HCT116 (cell line): ENCODE measurements at regions not wholly inside any gene's neighbourhood (a gene's known extent, or its start where the extent isn't known, plus 50 kb on each side); places are given as distances from the start of the nearest gene placed in this dataset.

ENCODE experiments used
- ATAC-seq: fragments of 200-7000 bp; cut with Tn5 transposase; 2 replicates; pipeline ENCODE4 v1.9.1; 2020; ENCODE audit warnings: mild to moderate bottlenecking, moderate library complexity
- BruUV-seq: library from RNA; stranded (reverse); fragments of 400-500 nt; replicated peaks from 2 replicates; lab custom pipeline; 2021; lab: Mats Ljungman, UMichigan
- CTCF ChIA-PET: fragments of 300-600 bp; sonication (Branson Sonifier 250); formaldehyde crosslinking; loops from one replicate; lab custom pipeline; 2021; ENCODE audit warnings: antibody characterized with exemption; lab: Charles Lee
- POLR2A ChIA-PET: fragments of 300-600, 350-600 bp; sonication (Branson Sonifier 250); formaldehyde crosslinking; loops from one replicate; lab custom pipeline; 2021; ENCODE audit warnings: antibody characterized with exemption; lab: Charles Lee
- RAD21 ChIA-PET, 2 experiments: fragments of 300-600 bp; sonication (Branson Sonifier 250); formaldehyde crosslinking; loops; one replicate each; lab custom pipeline; 2023; ENCODE audit warnings: low total read pairs in 2 of 2; ENCODE audit not compliant: uncharacterized antibody in 2 of 2, unreplicated experiment in 2 of 2, low non-redundant PET in 1 of 2; lab: Charles Lee
- DNase-seq: peaks from one replicate; pipeline ENCODE4 v3.0.0-alpha.2; 2010; ENCODE audit warnings: low read depth, low spot score
- H2AFZ ChIP-seq: fragments of 200-600 bp; shearing (Covaris generic), sonication (generic); 2 replicates; pipeline ENCODE4 v1.6.1; 2017; ENCODE audit warnings: low read depth, mixed run types, mixed read lengths, antibody characterized with exemption, low read length; ENCODE audit not compliant: poor library complexity, severe bottlenecking
- H3K27ac ChIP-seq: 2 replicates; pipeline ENCODE4 v1.5.1; 2012; ENCODE audit warnings: low read depth, low read length
- H3K27me3 ChIP-seq: fragments of 200-600 bp; sonication (generic); 2 replicates; pipeline ENCODE4 v1.6.1; 2016; ENCODE audit warnings: mixed run types, low read length, mixed read lengths; ENCODE audit not compliant: insufficient read depth
- H3K36me3 ChIP-seq, 2 experiments: fragments of 200-500 bp in 1 of 2; fragments of 200-600 bp in 1 of 2; sonication (Bioruptor generic) in 1 of 2; sonication (generic) in 1 of 2; 2 replicates each; pipeline versions ENCODE4 v1.5.1 to v1.6.1; 2014 to 2016; ENCODE audit warnings: low read length in 2 of 2, inconsistent platforms in 1 of 2, mixed read lengths in 1 of 2, mixed run types in 1 of 2; ENCODE audit not compliant: insufficient read depth in 2 of 2, control insufficient read depth in 1 of 2
- H3K4me1 ChIP-seq, 2 experiments: fragments of 200-600 bp in 1 of 2; sonication (generic) in 1 of 2; 2 replicates each; pipeline versions ENCODE4 v1.5.1 to v1.6.1; 2012 to 2017; ENCODE audit warnings: low read length in 2 of 2, inconsistent platforms in 1 of 2, mild to moderate bottlenecking in 1 of 2, mixed read lengths in 1 of 2, mixed run types in 1 of 2, moderate library complexity in 1 of 2; ENCODE audit not compliant: insufficient read depth in 2 of 2, control insufficient read depth in 1 of 2
- H3K4me2 ChIP-seq: fragments of 200-600 bp; sonication (generic); 2 replicates; pipeline ENCODE4 v1.6.1; 2017; ENCODE audit warnings: mixed run types, low read length, mixed read lengths
- H3K4me3 ChIP-seq, 2 experiments: fragments of 200-600 bp in 1 of 2; sonication (generic) in 1 of 2; replicated peaks in 1 of 2; 2 replicates each; pipeline ENCODE4 v1.5.1; 2011 to 2016; ENCODE audit warnings: low read length in 2 of 2, control low read depth in 1 of 2, low read depth in 1 of 2, mild to moderate bottlenecking in 1 of 2, mixed read lengths in 1 of 2, mixed run types in 1 of 2
- H3K79me2 ChIP-seq: fragments of 200-600 bp; sonication (generic); 2 replicates; pipeline ENCODE4 v1.6.1; 2017; ENCODE audit warnings: mild to moderate bottlenecking, mixed run types, low read length, moderate library complexity, mixed read lengths; ENCODE audit not compliant: insufficient read depth
- H3K9ac ChIP-seq: fragments of 200-600 bp; sonication (generic); 2 replicates; pipeline ENCODE4 v1.6.1; 2016; ENCODE audit warnings: low read length, mixed read lengths
- H3K9me2 ChIP-seq: fragments of 200-600 bp; sonication (generic), shearing (Covaris generic); 2 replicates; pipeline ENCODE4 v1.6.1; 2017; ENCODE audit warnings: mixed run types, mild to moderate bottlenecking, moderate library complexity; ENCODE audit not compliant: insufficient read depth
- H3K9me3 ChIP-seq, 2 experiments: fragments of 200-500 bp in 1 of 2; fragments of 200-600 bp in 1 of 2; sonication (Bioruptor generic) in 1 of 2; sonication (generic) in 1 of 2; 2 replicates each; pipeline ENCODE4 v1.6.1; 2014 to 2017; ENCODE audit warnings: low read length in 2 of 2, mixed read lengths in 2 of 2, inconsistent platforms in 1 of 2, low read depth in 1 of 2, mild to moderate bottlenecking in 1 of 2, mixed run types in 1 of 2, moderate library complexity in 1 of 2; ENCODE audit not compliant: control insufficient read depth in 1 of 2, insufficient read depth in 1 of 2
- H4K20me1 ChIP-seq: fragments of 200-600 bp; sonication (generic), shearing (Covaris generic); 2 replicates; pipeline ENCODE4 v1.6.1; 2017; ENCODE audit warnings: mixed run types, mild to moderate bottlenecking, moderate library complexity; ENCODE audit not compliant: insufficient read depth
- CBX3 ChIP-seq: IDR thresholded peaks from 2 replicates; pipeline ENCODE4 v1.6.1; 2012; ENCODE audit warnings: low read depth
- EGR1 ChIP-seq: IDR thresholded peaks from 2 replicates; pipeline ENCODE4 v1.6.1; 2012; ENCODE audit warnings: low read depth
- EZH2phosphoT487 ChIP-seq: fragments of 200-600 bp; IDR thresholded peaks from 2 replicates; pipeline ENCODE4 v1.6.1; 2018; ENCODE audit warnings: antibody characterized with exemption, borderline replicate concordance
- JUND ChIP-seq: IDR thresholded peaks from 2 replicates; pipeline ENCODE4 v1.6.1; 2012
- SRF ChIP-seq: IDR thresholded peaks from 2 replicates; pipeline ENCODE4 v1.6.1; 2012; ENCODE audit warnings: low read depth
- TCF7L2 ChIP-seq: IDR thresholded peaks from 2 replicates; pipeline ENCODE4 v1.7.0; 2011; ENCODE audit warnings: borderline replicate concordance, inconsistent platforms; ENCODE audit not compliant: insufficient read depth, insufficient read length; ENCODE audit errors: extremely low read depth
- YY1 ChIP-seq: IDR thresholded peaks from 2 replicates; pipeline ENCODE4 v1.6.1; 2011; ENCODE audit warnings: low read length, low read depth, moderate library complexity, mild to moderate bottlenecking; ENCODE audit not compliant: insufficient replicate concordance; ENCODE audit errors: extremely low read depth
- intact Hi-C: fragments of 100-400 bp; cut with micrococcal nuclease; formaldehyde crosslinking; loops from 2 replicates; pipeline ENCODE4 v1.10.0; 2022
- TF ChIP-seq, protein P1 (sequence below): IDR thresholded peaks from 2 replicates; pipeline ENCODE4 v1.6.1; 2011; ENCODE audit warnings: mild to moderate bottlenecking, low read length, moderate library complexity; ENCODE audit not compliant: insufficient replicate concordance; ENCODE audit errors: extremely low read depth
- TF ChIP-seq, protein P2 (sequence below), 3 experiments: fragments of 200-600 bp in 1 of 3; sonication (generic) in 1 of 3; IDR thresholded peaks in 2 of 3; conservative IDR thresholded peaks in 1 of 3; 2 replicates each; pipeline ENCODE4 v1.5.1; 2012 to 2017; ENCODE audit warnings: low read depth in 2 of 3, low read length in 2 of 3, antibody characterized with exemption in 1 of 3, borderline replicate concordance in 1 of 3, control low read depth in 1 of 3, mild to moderate bottlenecking in 1 of 3, mixed read lengths in 1 of 3, mixed run types in 1 of 3, moderate library complexity in 1 of 3; ENCODE audit not compliant: insufficient read depth in 1 of 3

DNA sequence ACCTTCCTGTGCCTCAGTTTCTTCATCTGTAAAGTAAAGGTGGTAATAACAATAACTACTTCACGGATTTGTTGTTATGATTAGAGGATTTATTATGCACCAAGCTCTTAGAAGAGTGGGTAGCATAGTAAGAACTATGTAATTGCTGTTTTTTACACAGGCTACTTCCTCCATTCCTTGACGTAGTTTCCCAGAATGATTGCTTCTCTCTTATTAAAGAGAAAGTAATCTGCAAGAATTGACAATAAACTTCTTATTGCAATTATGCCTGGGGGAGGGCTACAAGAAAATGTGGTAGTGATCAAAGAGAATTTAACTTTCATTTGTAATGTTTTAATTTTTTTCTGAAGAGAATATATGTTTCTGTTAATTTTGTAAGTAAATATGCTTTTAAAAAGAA is 238.7 kb downstream of the GASK1B start:
- H3K4me2 ChIP-seq = no peak overlapping the region
- no peaks in the 10 kb centered on the region for H3K9me3 ChIP-seq
- H4K20me1 ChIP-seq = no peaks in the 10 kb centered on the region
- H2AFZ ChIP-seq = no peak overlapping the region
- POLR2A ChIA-PET = no interaction called here
- no peaks in the 10 kb centered on the region for H3K4me1 ChIP-seq
- RAD21 ChIA-PET = no interaction called here
- BruUV-seq = no TSS peak
- H3K9ac ChIP-seq = no peak overlapping the region
- DNase-seq (no peak), ATAC-seq (no peak)
- H3K36me3 ChIP-seq = no peaks in the 10 kb centered on the region
- no peaks in the 10 kb centered on the region for H3K9me2 ChIP-seq
- no peak for TF ChIP-seq TCF7L2
- TF ChIP-seq, protein P1, sequence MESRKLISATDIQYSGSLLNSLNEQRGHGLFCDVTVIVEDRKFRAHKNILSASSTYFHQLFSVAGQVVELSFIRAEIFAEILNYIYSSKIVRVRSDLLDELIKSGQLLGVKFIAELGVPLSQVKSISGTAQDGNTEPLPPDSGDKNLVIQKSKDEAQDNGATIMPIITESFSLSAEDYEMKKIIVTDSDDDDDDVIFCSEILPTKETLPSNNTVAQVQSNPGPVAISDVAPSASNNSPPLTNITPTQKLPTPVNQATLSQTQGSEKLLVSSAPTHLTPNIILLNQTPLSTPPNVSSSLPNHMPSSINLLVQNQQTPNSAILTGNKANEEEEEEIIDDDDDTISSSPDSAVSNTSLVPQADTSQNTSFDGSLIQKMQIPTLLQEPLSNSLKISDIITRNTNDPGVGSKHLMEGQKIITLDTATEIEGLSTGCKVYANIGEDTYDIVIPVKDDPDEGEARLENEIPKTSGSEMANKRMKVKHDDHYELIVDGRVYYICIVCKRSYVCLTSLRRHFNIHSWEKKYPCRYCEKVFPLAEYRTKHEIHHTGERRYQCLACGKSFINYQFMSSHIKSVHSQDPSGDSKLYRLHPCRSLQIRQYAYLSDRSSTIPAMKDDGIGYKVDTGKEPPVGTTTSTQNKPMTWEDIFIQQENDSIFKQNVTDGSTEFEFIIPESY = no peak
- no peak for TF ChIP-seq SRF
- no peak for TF ChIP-seq CBX3
- no peak for TF ChIP-seq JUND
- no peak for TF ChIP-seq YY1
- TF ChIP-seq EZH2phosphoT487 = no peak
- no peak for TF ChIP-seq EGR1
- H3K79me2 ChIP-seq = no peaks in the 10 kb centered on the region
- intact Hi-C loops = no loop called here
- no peaks in the 10 kb centered on the region for H3K27me3 ChIP-seq
- H3K27ac ChIP-seq = no peak overlapping the region
- CTCF ChIA-PET = no interaction called here
- H3K4me3 ChIP-seq = no peak overlapping the region

DNA sequence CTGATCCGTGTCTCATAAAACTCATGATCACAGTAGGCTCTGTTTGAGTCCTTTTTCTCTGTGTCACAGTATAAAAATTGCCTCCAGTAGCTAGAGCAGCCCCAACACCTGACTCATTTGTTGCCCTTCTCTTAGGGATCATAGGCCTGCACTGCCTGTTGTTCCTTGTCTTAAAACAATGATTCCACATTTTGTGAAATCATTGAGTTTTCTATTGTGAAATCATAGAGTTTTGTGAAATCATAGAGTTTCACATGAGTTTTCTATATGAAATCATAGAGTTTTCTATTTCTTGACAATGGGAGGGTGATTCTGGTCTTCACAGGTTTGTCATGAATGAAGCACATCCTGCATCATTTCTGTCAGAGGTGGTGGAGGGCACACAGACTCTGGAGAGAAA is 239.9 kb downstream of the GASK1B start:
- ChIA-PET POLR2A (no interaction called here), RAD21 (no interaction called here)
- Histone ChIP-seq H2AFZ (no peak overlapping the region), H3K36me3 (no peaks in the 10 kb centered on the region)
- TF ChIP-seq, protein P2, sequence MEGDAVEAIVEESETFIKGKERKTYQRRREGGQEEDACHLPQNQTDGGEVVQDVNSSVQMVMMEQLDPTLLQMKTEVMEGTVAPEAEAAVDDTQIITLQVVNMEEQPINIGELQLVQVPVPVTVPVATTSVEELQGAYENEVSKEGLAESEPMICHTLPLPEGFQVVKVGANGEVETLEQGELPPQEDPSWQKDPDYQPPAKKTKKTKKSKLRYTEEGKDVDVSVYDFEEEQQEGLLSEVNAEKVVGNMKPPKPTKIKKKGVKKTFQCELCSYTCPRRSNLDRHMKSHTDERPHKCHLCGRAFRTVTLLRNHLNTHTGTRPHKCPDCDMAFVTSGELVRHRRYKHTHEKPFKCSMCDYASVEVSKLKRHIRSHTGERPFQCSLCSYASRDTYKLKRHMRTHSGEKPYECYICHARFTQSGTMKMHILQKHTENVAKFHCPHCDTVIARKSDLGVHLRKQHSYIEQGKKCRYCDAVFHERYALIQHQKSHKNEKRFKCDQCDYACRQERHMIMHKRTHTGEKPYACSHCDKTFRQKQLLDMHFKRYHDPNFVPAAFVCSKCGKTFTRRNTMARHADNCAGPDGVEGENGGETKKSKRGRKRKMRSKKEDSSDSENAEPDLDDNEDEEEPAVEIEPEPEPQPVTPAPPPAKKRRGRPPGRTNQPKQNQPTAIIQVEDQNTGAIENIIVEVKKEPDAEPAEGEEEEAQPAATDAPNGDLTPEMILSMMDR (IDR thresholded peaks at IDR 0.05 in 2 of 3, conservative IDR thresholded peaks at IDR 0.05 in 1 of 3; ENCODE audit: borderline replicate concordance in 1 of 3, insufficient read depth in 1 of 3, low read depth in 2 of 3, low read length in 2 of 3) = no peak
- TF ChIP-seq, all 23 proteins: peak for 0
- Histone ChIP-seq H3K79me2 (no peaks in the 10 kb centered on the region), H3K4me3 (no peak overlapping the region), H3K4me2 (no peak overlapping the region), H3K9ac (no peak overlapping the region), H3K9me2 (no peaks in the 10 kb centered on the region), H4K20me1 (no peaks in the 10 kb centered on the region), H3K9me3 (no peaks in the 10 kb centered on the region), H3K27ac (no peak overlapping the region), H3K4me1 (no peaks in the 10 kb centered on the region), H3K27me3 (no peaks in the 10 kb centered on the region)
- CTCF ChIA-PET = no interaction called here
- intact Hi-C loops = no loop called here
- ATAC-seq = no peak
- no peak for DNase-seq
- BruUV-seq = no TSS peak
